Neural cell (in vitro differentiated cells): ENCODE measurements at regions not wholly inside any gene's neighbourhood (a gene's known extent, or its start where the extent isn't known, plus 50 kb on each side); places are given as distances from the start of the nearest gene placed in this dataset.
"Not testable (repeated sequence)": the region's sequence is repeated elsewhere in the genome, so short reads cannot be mapped to it uniquely, and the experiment has no call there.

ENCODE experiments used
- H2AFZ ChIP-seq: fragments of 200-600, 300-800 bp; sonication (generic), shearing (Covaris generic); 2 replicates; pipeline ENCODE4 v1.6.0; 2014; ENCODE audit warnings: low read depth, mild to moderate bottlenecking, antibody characterized with exemption, low read length, moderate library complexity
- H3F3A ChIP-seq: fragments of 200-600 bp; shearing (Covaris generic); 2 replicates; pipeline ENCODE4 v1.6.1; 2016; ENCODE audit warnings: mild to moderate bottlenecking, moderate library complexity, mixed read lengths, antibody characterized with exemption, low read length; ENCODE audit not compliant: insufficient read depth, poor library complexity, severe bottlenecking
- H3K27ac ChIP-seq: fragments of 200-600, 300-800 bp; sonication (generic), shearing (Covaris generic); 2 replicates; pipeline ENCODE4 v1.5.1; 2014; ENCODE audit warnings: mild to moderate bottlenecking, low read length, moderate library complexity
- H3K27me3 ChIP-seq: fragments of 300-800, 200-600 bp; sonication (generic), shearing (Covaris generic); 2 replicates; pipeline ENCODE4 v1.6.0; 2014; ENCODE audit warnings: mild to moderate bottlenecking, low read depth, low read length, moderate library complexity; ENCODE audit not compliant: insufficient read depth
- H3K36me3 ChIP-seq: fragments of 300-800, 200-600 bp; sonication (generic), shearing (Covaris generic); 2 replicates; pipeline ENCODE4 v1.5.1; 2014; ENCODE audit warnings: mild to moderate bottlenecking, antibody characterized with exemption, low read length, moderate library complexity; ENCODE audit not compliant: insufficient read depth
- H3K4me2 ChIP-seq: fragments of 300-800, 200-600 bp; sonication (generic), shearing (Covaris generic); 2 replicates; pipeline ENCODE4 v1.6.0; 2014; ENCODE audit warnings: mild to moderate bottlenecking, low read length
- H3K4me3 ChIP-seq: fragments of 300-800, 200-600 bp; sonication (generic), shearing (Covaris generic); 2 replicates; pipeline ENCODE4 v1.5.1; 2014; ENCODE audit warnings: mild to moderate bottlenecking, low read length, moderate library complexity
- H3K79me2 ChIP-seq: fragments of 200-600 bp; shearing (Covaris generic); replicated peaks from 2 replicates; pipeline ENCODE4 v1.6.0; 2014; ENCODE audit warnings: mild to moderate bottlenecking, low read length, moderate library complexity; ENCODE audit not compliant: insufficient read depth
- H3K9ac ChIP-seq: fragments of 300-800, 200-600 bp; sonication (generic), shearing (Covaris generic); 2 replicates; pipeline ENCODE4 v1.6.1; 2016; ENCODE audit warnings: mild to moderate bottlenecking, low read length, mixed read lengths
- H3K9me2 ChIP-seq: fragments of 200-600 bp; shearing (Covaris generic); 2 replicates; pipeline ENCODE4 v1.6.1; 2016; ENCODE audit warnings: mild to moderate bottlenecking, low read length, mixed read lengths; ENCODE audit not compliant: insufficient read depth
- H3K9me3 ChIP-seq: fragments of 200-600, 300-800 bp; sonication (generic), shearing (Covaris generic); 2 replicates; pipeline ENCODE4 v1.6.1; 2016; ENCODE audit warnings: mild to moderate bottlenecking, mixed run types, low read length, moderate library complexity, mixed read lengths
- H4K20me1 ChIP-seq: fragments of 200-600 bp; shearing (Covaris generic); 2 replicates; pipeline ENCODE4 v1.6.1; 2016; ENCODE audit warnings: mild to moderate bottlenecking, mixed run types; ENCODE audit not compliant: insufficient read depth
- EP300 ChIP-seq: fragments of 450-650 bp; conservative IDR thresholded peaks from 2 replicates; pipeline ENCODE4 v1.6.1; 2014; ENCODE audit warnings: antibody characterized with exemption, mild to moderate bottlenecking, moderate library complexity; ENCODE audit not compliant: poor library complexity, severe bottlenecking
- EZH2 ChIP-seq: fragments of 200-600, 300-800 bp; shearing (Covaris generic), sonication (generic); IDR thresholded peaks from 2 replicates; pipeline ENCODE4 v1.6.1; 2014; ENCODE audit warnings: antibody characterized with exemption, low read length, borderline replicate concordance, mild to moderate bottlenecking; ENCODE audit not compliant: insufficient read depth, poor library complexity, severe bottlenecking
- MXI1 ChIP-seq: fragments of 450-650 bp; conservative IDR thresholded peaks from 2 replicates; pipeline ENCODE4 v1.6.1; 2014; ENCODE audit warnings: antibody characterized with exemption, mild to moderate bottlenecking; ENCODE audit not compliant: poor library complexity, severe bottlenecking
- POLR2AphosphoS5 ChIP-seq: IDR thresholded peaks from 2 replicates; pipeline ENCODE4 v1.6.1; 2012
- RAD21 ChIP-seq: fragments of 450-650 bp; conservative IDR thresholded peaks from 2 replicates; pipeline ENCODE4 v1.6.1; 2014; ENCODE audit warnings: antibody characterized with exemption, mild to moderate bottlenecking, moderate library complexity
- SMC3 ChIP-seq: fragments of 450-650 bp; conservative IDR thresholded peaks from 2 replicates; pipeline ENCODE4 v1.6.1; 2014; ENCODE audit warnings: antibody characterized with exemption, mild to moderate bottlenecking, moderate library complexity; ENCODE audit not compliant: poor library complexity
- TAF1 ChIP-seq: IDR thresholded peaks from 2 replicates; pipeline ENCODE4 v1.6.1; 2012; ENCODE audit warnings: low read depth
- TF ChIP-seq, protein P1 (sequence below): IDR thresholded peaks from 2 replicates; pipeline ENCODE4 v1.6.1; 2012; ENCODE audit warnings: borderline replicate concordance
- TF ChIP-seq, protein P2 (sequence below): fragments of 450-650 bp; IDR thresholded peaks from 2 replicates; pipeline ENCODE4 v1.5.1; 2014; ENCODE audit warnings: antibody characterized with exemption, mild to moderate bottlenecking, moderate library complexity; ENCODE audit not compliant: poor library complexity, severe bottlenecking

DNA sequence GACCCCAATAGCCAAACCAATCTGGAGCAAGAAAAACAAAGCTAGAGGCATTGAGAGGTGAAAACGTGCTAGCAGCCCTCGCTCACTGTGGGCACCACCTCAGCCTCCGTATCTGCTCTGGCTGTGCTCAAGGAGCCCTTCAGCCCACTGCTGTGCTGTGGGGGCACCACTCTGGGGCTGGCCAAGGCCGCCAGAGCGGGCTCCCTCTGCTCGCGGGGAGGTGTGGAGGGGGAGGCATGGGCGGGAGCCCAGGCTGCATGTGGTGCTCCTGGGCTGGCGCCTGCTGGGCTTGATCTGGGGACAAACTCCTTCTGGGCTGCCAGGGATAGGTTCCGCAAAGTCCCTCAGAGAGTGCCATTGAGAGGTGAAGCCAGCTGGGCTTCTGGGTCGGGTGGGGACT, 1002.0 kb downstream of the GATA3 start:
- H3K9me3 ChIP-seq, result no peaks in the 10 kb centered on the region
- H3K79me2 ChIP-seq, result no peaks in the 10 kb centered on the region
- H3F3A ChIP-seq, result no peaks in the 10 kb centered on the region
- no peak overlapping the region for H2AFZ ChIP-seq
- H3K27ac ChIP-seq, result no peak overlapping the region
- TF ChIP-seq TAF1 (no peak), EZH2 (no peak)
- no peaks in the 10 kb centered on the region for H3K36me3 ChIP-seq
- H3K4me3 ChIP-seq, result no peak overlapping the region
- H3K9ac ChIP-seq, result no peak overlapping the region
- H4K20me1 ChIP-seq, result no peaks in the 10 kb centered on the region
- no peaks in the 10 kb centered on the region for H3K27me3 ChIP-seq
- no peak overlapping the region for H3K4me2 ChIP-seq
- H3K9me2 ChIP-seq, result no peaks in the 10 kb centered on the region

DNA sequence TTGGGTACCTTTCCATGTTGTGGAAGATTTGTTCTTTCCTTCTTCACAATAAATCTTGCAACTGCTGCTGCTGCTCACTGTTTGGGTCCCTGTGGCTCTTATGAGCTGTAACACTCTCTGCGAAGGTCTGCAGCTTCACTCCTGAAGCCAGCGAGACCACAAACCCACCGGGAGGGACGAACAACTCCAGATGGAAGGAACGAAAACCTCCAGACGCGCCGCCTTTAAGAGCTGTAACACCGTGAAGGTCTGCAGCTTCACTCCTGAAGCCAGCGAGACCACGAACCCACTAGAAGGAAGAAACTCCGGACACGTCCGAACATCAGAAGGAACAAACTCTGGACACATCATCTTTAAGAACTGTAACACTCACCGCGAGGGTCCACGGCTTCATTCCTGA, 1002.8 kb downstream of the GATA3 start:
- H3K79me2 ChIP-seq, H3K4me3 ChIP-seq, H3K27me3 ChIP-seq, H3K27ac ChIP-seq, H3K9me3 ChIP-seq, H2AFZ ChIP-seq, H4K20me1 ChIP-seq, H3K4me2 ChIP-seq, H3K9me2 ChIP-seq, H3K9ac ChIP-seq, H3F3A ChIP-seq, H3K36me3 ChIP-seq: not testable (repeated sequence)

DNA sequence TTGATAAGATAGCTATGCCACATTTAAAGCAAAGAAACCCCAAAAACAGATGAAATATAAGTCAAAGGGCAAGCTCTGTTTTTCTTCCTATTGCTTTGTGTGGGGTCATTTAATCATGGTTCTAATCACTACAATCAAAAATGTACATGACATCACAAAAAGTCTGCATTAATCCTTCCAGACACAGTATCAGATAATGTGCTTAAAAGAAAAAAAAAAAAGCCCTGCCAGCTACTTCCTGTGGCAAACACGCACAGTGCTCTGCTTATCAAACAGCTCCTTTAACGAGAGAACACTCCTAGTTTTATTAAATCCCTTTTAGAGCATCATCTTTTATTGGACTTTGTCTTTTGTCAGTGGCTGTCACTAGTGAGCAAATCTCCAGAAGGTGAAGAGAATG, 1005.8 kb downstream of the GATA3 start:
- no peak overlapping the region for H2AFZ ChIP-seq
- H3K36me3 ChIP-seq, result no peaks in the 10 kb centered on the region
- no peaks in the 10 kb centered on the region for H3K9me2 ChIP-seq
- H3K9ac ChIP-seq, result no peak overlapping the region
- no peaks in the 10 kb centered on the region for H3K9me3 ChIP-seq
- H4K20me1 ChIP-seq, result no peaks in the 10 kb centered on the region
- no peak overlapping the region for H3K4me3 ChIP-seq
- no peak for TF ChIP-seq EP300
- no peak for TF ChIP-seq EZH2
- TF ChIP-seq RAD21, result no peak
- TF ChIP-seq MXI1, result no peak
- TF ChIP-seq SMC3, result no peak
- no peak for TF ChIP-seq POLR2AphosphoS5
- TF ChIP-seq, protein P1, sequence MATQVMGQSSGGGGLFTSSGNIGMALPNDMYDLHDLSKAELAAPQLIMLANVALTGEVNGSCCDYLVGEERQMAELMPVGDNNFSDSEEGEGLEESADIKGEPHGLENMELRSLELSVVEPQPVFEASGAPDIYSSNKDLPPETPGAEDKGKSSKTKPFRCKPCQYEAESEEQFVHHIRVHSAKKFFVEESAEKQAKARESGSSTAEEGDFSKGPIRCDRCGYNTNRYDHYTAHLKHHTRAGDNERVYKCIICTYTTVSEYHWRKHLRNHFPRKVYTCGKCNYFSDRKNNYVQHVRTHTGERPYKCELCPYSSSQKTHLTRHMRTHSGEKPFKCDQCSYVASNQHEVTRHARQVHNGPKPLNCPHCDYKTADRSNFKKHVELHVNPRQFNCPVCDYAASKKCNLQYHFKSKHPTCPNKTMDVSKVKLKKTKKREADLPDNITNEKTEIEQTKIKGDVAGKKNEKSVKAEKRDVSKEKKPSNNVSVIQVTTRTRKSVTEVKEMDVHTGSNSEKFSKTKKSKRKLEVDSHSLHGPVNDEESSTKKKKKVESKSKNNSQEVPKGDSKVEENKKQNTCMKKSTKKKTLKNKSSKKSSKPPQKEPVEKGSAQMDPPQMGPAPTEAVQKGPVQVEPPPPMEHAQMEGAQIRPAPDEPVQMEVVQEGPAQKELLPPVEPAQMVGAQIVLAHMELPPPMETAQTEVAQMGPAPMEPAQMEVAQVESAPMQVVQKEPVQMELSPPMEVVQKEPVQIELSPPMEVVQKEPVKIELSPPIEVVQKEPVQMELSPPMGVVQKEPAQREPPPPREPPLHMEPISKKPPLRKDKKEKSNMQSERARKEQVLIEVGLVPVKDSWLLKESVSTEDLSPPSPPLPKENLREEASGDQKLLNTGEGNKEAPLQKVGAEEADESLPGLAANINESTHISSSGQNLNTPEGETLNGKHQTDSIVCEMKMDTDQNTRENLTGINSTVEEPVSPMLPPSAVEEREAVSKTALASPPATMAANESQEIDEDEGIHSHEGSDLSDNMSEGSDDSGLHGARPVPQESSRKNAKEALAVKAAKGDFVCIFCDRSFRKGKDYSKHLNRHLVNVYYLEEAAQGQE, result no peak
- TF ChIP-seq, protein P2, sequence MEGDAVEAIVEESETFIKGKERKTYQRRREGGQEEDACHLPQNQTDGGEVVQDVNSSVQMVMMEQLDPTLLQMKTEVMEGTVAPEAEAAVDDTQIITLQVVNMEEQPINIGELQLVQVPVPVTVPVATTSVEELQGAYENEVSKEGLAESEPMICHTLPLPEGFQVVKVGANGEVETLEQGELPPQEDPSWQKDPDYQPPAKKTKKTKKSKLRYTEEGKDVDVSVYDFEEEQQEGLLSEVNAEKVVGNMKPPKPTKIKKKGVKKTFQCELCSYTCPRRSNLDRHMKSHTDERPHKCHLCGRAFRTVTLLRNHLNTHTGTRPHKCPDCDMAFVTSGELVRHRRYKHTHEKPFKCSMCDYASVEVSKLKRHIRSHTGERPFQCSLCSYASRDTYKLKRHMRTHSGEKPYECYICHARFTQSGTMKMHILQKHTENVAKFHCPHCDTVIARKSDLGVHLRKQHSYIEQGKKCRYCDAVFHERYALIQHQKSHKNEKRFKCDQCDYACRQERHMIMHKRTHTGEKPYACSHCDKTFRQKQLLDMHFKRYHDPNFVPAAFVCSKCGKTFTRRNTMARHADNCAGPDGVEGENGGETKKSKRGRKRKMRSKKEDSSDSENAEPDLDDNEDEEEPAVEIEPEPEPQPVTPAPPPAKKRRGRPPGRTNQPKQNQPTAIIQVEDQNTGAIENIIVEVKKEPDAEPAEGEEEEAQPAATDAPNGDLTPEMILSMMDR, result no peak
- TF ChIP-seq TAF1, result no peak
- no peaks in the 10 kb centered on the region for H3K79me2 ChIP-seq
- H3F3A ChIP-seq, result no peaks in the 10 kb centered on the region
- no peak overlapping the region for H3K4me2 ChIP-seq
- H3K27me3 ChIP-seq, result no peaks in the 10 kb centered on the region
- no peak overlapping the region for H3K27ac ChIP-seq
